ENCODE measurements at regions not wholly inside any gene's neighbourhood (a gene's known extent, or its start where the extent isn't known, plus 50 kb on each side); places are given as distances from the start of the nearest gene placed in this dataset.

GRCh38 chr14:96653597-96653996 lies 143.6 kb upstream of the VRK1 start:
- Histone ChIP-seq H3K27me3 (no peaks in the 10 kb centered on the region), H3K36me3 (no peaks in the 10 kb centered on the region), H3K27ac (no peak overlapping the region), H3K4me3 (no peak overlapping the region), H3K4me1 (no peaks in the 10 kb centered on the region), H3K9me3 (peaks cover 6 to 18% of the 10 kb centered on the region in 2 donors)
- DNase-seq (ENCODE audit: low spot score in 2 of 2): no peak
- TF ChIP-seq POLR2AphosphoS5 (IDR thresholded peaks at IDR 0.05) (no peak), CTCF (IDR thresholded peaks at IDR 0.05) (no peak), POLR2A (IDR thresholded peaks at IDR 0.05) (no peak)
- intact Hi-C loops (cut with DNase I; ENCODE audit: low total_unique reads): no loop called here

- H3K4me3 ChIP-seq: no peak overlapping the region
- H3K9me3 ChIP-seq: peaks cover 6 to 16% of the 10 kb centered on the region in 2 donors
- DNase-seq (ENCODE audit: low spot score in 2 of 2): no peak
- TF ChIP-seq CTCF (IDR thresholded peaks at IDR 0.05): no peak
- no peak for TF ChIP-seq POLR2AphosphoS5 (IDR thresholded peaks at IDR 0.05)
- TF ChIP-seq POLR2A (IDR thresholded peaks at IDR 0.05): no peak
- H3K36me3 ChIP-seq: no peaks in the 10 kb centered on the region
- no peak overlapping the region for H3K27ac ChIP-seq
- no peaks in the 10 kb centered on the region for H3K4me1 ChIP-seq
- intact Hi-C loops (cut with DNase I; ENCODE audit: low total_unique reads): no loop called here
- H3K27me3 ChIP-seq: peaks cover 0 to 10% of the 10 kb centered on the region in 2 donors
These were observed 138.6 kb upstream of the VRK1 start for GRCh38 chr14:96658611-96659010.

- intact Hi-C loops (cut with DNase I; ENCODE audit: low total_unique reads): no loop called here
- H3K4me1 ChIP-seq: no peaks in the 10 kb centered on the region
- H3K36me3 ChIP-seq: no peaks in the 10 kb centered on the region
- H3K9me3 ChIP-seq: peaks cover 6 to 16% of the 10 kb centered on the region in 2 donors
- no peak overlapping the region for H3K27ac ChIP-seq
- TF ChIP-seq CTCF (IDR thresholded peaks at IDR 0.05): no peak
- no peak for TF ChIP-seq POLR2A (IDR thresholded peaks at IDR 0.05)
- no peak for TF ChIP-seq POLR2AphosphoS5 (IDR thresholded peaks at IDR 0.05)
- H3K4me3 ChIP-seq: no peak overlapping the region
- peaks cover 0 to 13% of the 10 kb centered on the region in 2 donors for H3K27me3 ChIP-seq
- no peak for DNase-seq (ENCODE audit: low spot score in 2 of 2)
These were observed 137.1 kb upstream of the VRK1 start for GRCh38 chr14:96660123-96660522.

- Histone ChIP-seq H3K36me3 (no peaks in the 10 kb centered on the region), H3K4me3 (no peak overlapping the region), H3K4me1 (no peaks in the 10 kb centered on the region), H3K9me3 (peaks cover 6 to 16% of the 10 kb centered on the region in 2 donors), H3K27ac (no peak overlapping the region), H3K27me3 (peaks cover 0 to 18% of the 10 kb centered on the region in 2 donors)
- DNase-seq (ENCODE audit: low spot score in 2 of 2): no peak
- no peak for TF ChIP-seq POLR2A (IDR thresholded peaks at IDR 0.05)
- no peak for TF ChIP-seq CTCF (IDR thresholded peaks at IDR 0.05)
- TF ChIP-seq POLR2AphosphoS5 (IDR thresholded peaks at IDR 0.05): no peak
- intact Hi-C loops (cut with DNase I; ENCODE audit: low total_unique reads): no loop called here
These were observed 136.5 kb upstream of the VRK1 start for GRCh38 chr14:96660667-96661066.

- TF ChIP-seq POLR2AphosphoS5 (IDR thresholded peaks at IDR 0.05) (no peak), POLR2A (IDR thresholded peaks at IDR 0.05) (no peak), CTCF (IDR thresholded peaks at IDR 0.05) (no peak)
- Histone ChIP-seq H3K36me3 (no peaks in the 10 kb centered on the region), H3K27ac (no peak overlapping the region), H3K4me1 (no peaks in the 10 kb centered on the region), H3K4me3 (no peak overlapping the region), H3K9me3 (peaks cover 6 to 12% of the 10 kb centered on the region in 2 donors), H3K27me3 (peaks cover 0 to 25% of the 10 kb centered on the region in 2 donors)
- DNase-seq (ENCODE audit: low spot score in 2 of 2): no peak
- intact Hi-C loops (cut with DNase I; ENCODE audit: low total_unique reads): no loop called here
These were observed 135.8 kb upstream of the VRK1 start for GRCh38 chr14:96661244-96661969.
